Keratinocyte (primary cell): ENCODE measurements at regions not wholly inside any gene's neighbourhood (a gene's known extent, or its start where the extent isn't known, plus 50 kb on each side); places are given as distances from the start of the nearest gene placed in this dataset.

Experiments
- DNase-seq: peaks from one replicate; pipeline ENCODE4 v3.0.0-alpha.2; 2011; ENCODE audit warnings: low read depth, missing footprints, low spot score
- FAIRE-seq: peaks from 2 replicates; lab custom pipeline; 2011; peaks lifted over from hg19 to GRCh38; lab: Jason Lieb, UNC
- H2AFZ ChIP-seq: 2 replicates; pipeline ENCODE4 v1.6.0; 2012; ENCODE audit warnings: low read length, control low read depth, inconsistent platforms; ENCODE audit not compliant: control insufficient read depth
- H3K27ac ChIP-seq: 2 replicates; pipeline ENCODE4 v1.5.1; 2011; ENCODE audit warnings: low read length; ENCODE audit not compliant: control insufficient read depth, insufficient read depth
- H3K27me3 ChIP-seq: 3 replicates; pipeline ENCODE4 v1.6.0; 2011; ENCODE audit warnings: low read length; ENCODE audit not compliant: control insufficient read depth, insufficient read depth; ENCODE audit errors: extremely low read depth
- H3K36me3 ChIP-seq, 2 experiments: 2 replicates in 1 of 2; 3 replicates in 1 of 2; pipeline ENCODE4 v1.5.1; 2011; ENCODE audit warnings: low read length in 2 of 2, mild to moderate bottlenecking in 1 of 2; ENCODE audit not compliant: control insufficient read depth in 2 of 2, insufficient read depth in 2 of 2; ENCODE audit errors: extremely low read depth in 1 of 2
- H3K4me1 ChIP-seq: 3 replicates; pipeline ENCODE4 v1.5.1; 2011; ENCODE audit warnings: low read length; ENCODE audit not compliant: control insufficient read depth, insufficient read depth; ENCODE audit errors: extremely low read depth
- H3K4me2 ChIP-seq: 3 replicates; pipeline ENCODE4 v1.6.0; 2011; ENCODE audit warnings: low read depth, low read length; ENCODE audit not compliant: control insufficient read depth, insufficient read depth; ENCODE audit errors: extremely low read depth
- H3K4me3 ChIP-seq, 3 experiments: fragments of 200-600 bp in 1 of 3; sonication (generic) in 1 of 3; 2 replicates in 2 of 3; 3 replicates in 1 of 3; pipeline ENCODE4 v1.5.1; 2011 to 2016; ENCODE audit warnings: low read length in 3 of 3, mild to moderate bottlenecking in 3 of 3, control low read depth in 2 of 3, inconsistent platforms in 1 of 3, low read depth in 1 of 3, mixed read lengths in 1 of 3, mixed run types in 1 of 3, moderate library complexity in 1 of 3; ENCODE audit not compliant: control insufficient read depth in 2 of 3, insufficient read depth in 2 of 3; ENCODE audit errors: extremely low read depth in 1 of 3
- H3K79me2 ChIP-seq: 2 replicates; pipeline ENCODE4 v1.6.0; 2012; ENCODE audit warnings: low read length; ENCODE audit not compliant: control insufficient read depth, insufficient read depth
- H3K9ac ChIP-seq: 3 replicates; pipeline ENCODE4 v1.6.0; 2011; ENCODE audit warnings: low read length; ENCODE audit not compliant: control insufficient read depth, insufficient read depth; ENCODE audit errors: extremely low read depth
- H3K9me1 ChIP-seq: 3 replicates; pipeline ENCODE4 v1.6.0; 2011; ENCODE audit warnings: low read length; ENCODE audit not compliant: control insufficient read depth, insufficient read depth; ENCODE audit errors: extremely low read depth
- H3K9me3 ChIP-seq: 2 replicates; pipeline ENCODE4 v1.5.1; 2012; ENCODE audit warnings: low read depth, low read length; ENCODE audit not compliant: control insufficient read depth
- H4K20me1 ChIP-seq: 3 replicates; pipeline ENCODE4 v1.6.0; 2011; ENCODE audit warnings: low read length; ENCODE audit not compliant: control insufficient read depth, insufficient read depth; ENCODE audit errors: extremely low read depth
- CTCF ChIP-seq, 3 experiments: IDR thresholded peaks in 1 of 3; conservative IDR thresholded peaks in 1 of 3; optimal IDR thresholded peaks in 1 of 3; 2 replicates in 2 of 3; 3 replicates in 1 of 3; pipeline versions ENCODE3 to v1.5.1; 2011; ENCODE audit warnings: low read length in 3 of 3, mild to moderate bottlenecking in 3 of 3, moderate library complexity in 2 of 3, control low read depth in 1 of 3, inconsistent platforms in 1 of 3; ENCODE audit not compliant: insufficient read depth in 2 of 3; ENCODE audit errors: extremely low read depth in 1 of 3
- EZH2 ChIP-seq: IDR thresholded peaks from one replicate; pipeline ENCODE4 v1.6.1; 2012; ENCODE audit warnings: inconsistent platforms, mild to moderate bottlenecking, low read length, moderate library complexity
- dilution Hi-C: fragments of 300-500 bp; cut with MboI; formaldehyde crosslinking; loops from one replicate; pipeline ENCODE4 v1.7.0; 2020; ENCODE audit warnings: low sequenced_read_pairs; ENCODE audit not compliant: extremely low pct_ligation_motif_present

- H2AFZ ChIP-seq = peak overlapping the region; percentile 61
- TF ChIP-seq CTCF (optimal IDR thresholded peaks at IDR 0.05 in 1 of 3, IDR thresholded peaks at IDR 0.05 in 1 of 3, conservative IDR thresholded peaks at IDR 0.05 in 1 of 3; ENCODE audit: extremely low read depth in 1 of 3, insufficient read depth in 2 of 3, low read length in 3 of 3) = no peak
- no peak for TF ChIP-seq EZH2
- dilution Hi-C loops = no loop called here
- FAIRE-seq (peak; percentile 87), DNase-seq (peak; percentile 56)
- H3K9me3 ChIP-seq = no peaks in the 10 kb centered on the region
- H3K27me3 ChIP-seq = no peaks in the 10 kb centered on the region
- peaks cover 30% of the 10 kb centered on the region for H3K4me1 ChIP-seq
- H3K79me2 ChIP-seq = no peaks in the 10 kb centered on the region
- H3K36me3 ChIP-seq = no peaks in the 10 kb centered on the region
- H3K4me2 ChIP-seq = peak overlapping the region; percentile 63
- peak overlapping the region; percentile 63 for H3K27ac ChIP-seq
- H3K9me1 ChIP-seq = no peaks in the 10 kb centered on the region
- H3K9ac ChIP-seq = peak overlapping the region; percentile 48
- no peaks in the 10 kb centered on the region for H4K20me1 ChIP-seq
- H3K4me3 ChIP-seq = peak overlapping the region in 2 of 3 experiments; percentile 40 to 53
Measured at GRCh38 chr9:129278391-129279237, 100.6 kb upstream of the IER5L start.

- Histone ChIP-seq H2AFZ (no peak overlapping the region), H3K9me1 (no peaks in the 10 kb centered on the region), H3K79me2 (no peaks in the 10 kb centered on the region), H3K9ac (no peak overlapping the region), H3K27ac (no peak overlapping the region), H3K4me2 (no peak overlapping the region), H3K9me3 (no peaks in the 10 kb centered on the region), H3K36me3 (no peaks in the 10 kb centered on the region), H3K4me3 (no peak overlapping the region), H3K4me1 (peaks cover 30% of the 10 kb centered on the region), H3K27me3 (no peaks in the 10 kb centered on the region), H4K20me1 (no peaks in the 10 kb centered on the region)
- TF ChIP-seq CTCF (optimal IDR thresholded peaks at IDR 0.05 in 1 of 3, IDR thresholded peaks at IDR 0.05 in 1 of 3, conservative IDR thresholded peaks at IDR 0.05 in 1 of 3; ENCODE audit: extremely low read depth in 1 of 3, insufficient read depth in 2 of 3, low read length in 3 of 3) = no peak
- TF ChIP-seq EZH2 = no peak
- DNase-seq (no peak), FAIRE-seq (no peak)
- dilution Hi-C loops = no loop called here
Measured at GRCh38 chr9:129276486-129277230, 98.6 kb upstream of the IER5L start.
